PC-3 (cell line): ENCODE measurements at regions not wholly inside any gene's neighbourhood (a gene's known extent, or its start where the extent isn't known, plus 50 kb on each side); places are given as distances from the start of the nearest gene placed in this dataset.

ENCODE experiments used
- ATAC-seq: fragments of 200-7000 bp; cut with Tn5 transposase; 2 replicates; pipeline ENCODE4 v1.9.1; 2020; ENCODE audit warnings: mild to moderate bottlenecking, moderate library complexity
- BruUV-seq: library from RNA; stranded (reverse); fragments of 400-500 nt; replicated peaks from 2 replicates; lab custom pipeline; 2021; lab: Mats Ljungman, UMichigan
- CTCF ChIA-PET: fragments of 300-600 bp; sonication (Branson Sonifier 250); formaldehyde crosslinking; loops from one replicate; lab custom pipeline; 2022; ENCODE audit warnings: antibody characterized with exemption; lab: Charles Lee
- POLR2A ChIA-PET: fragments of 300-600 bp; sonication (Branson Sonifier 250); formaldehyde crosslinking; loops from one replicate; lab custom pipeline; 2022; ENCODE audit warnings: antibody characterized with exemption; ENCODE audit not compliant: unreplicated experiment; lab: Charles Lee
- DNase-seq: peaks from one replicate; pipeline ENCODE4 v3.0.0-alpha.2; 2015
- H2AFZ ChIP-seq: fragments of 300-600 bp; sonication (generic); 2 replicates; pipeline ENCODE4 v1.6.0; 2016; ENCODE audit warnings: antibody characterized with exemption, low read length
- H3F3A ChIP-seq: fragments of 300-600 bp; sonication (generic); one replicate; pipeline ENCODE4 v1.6.0; 2017; ENCODE audit warnings: antibody characterized with exemption, low read length, control low read depth, mild to moderate bottlenecking; ENCODE audit not compliant: unreplicated experiment
- H3K27ac ChIP-seq: fragments of 300-600 bp; sonication (generic); 2 replicates; pipeline ENCODE4 v1.5.1; 2016; ENCODE audit warnings: mild to moderate bottlenecking, low read length
- H3K27me3 ChIP-seq: fragments of 300-600 bp; sonication (generic); 2 replicates; pipeline ENCODE4 v1.6.1; 2016; ENCODE audit warnings: low read length, mixed read lengths
- H3K36me3 ChIP-seq: fragments of 300-600 bp; sonication (generic); 2 replicates; pipeline ENCODE4 v1.6.1; 2016; ENCODE audit warnings: low read depth, mixed run types, low read length, mixed read lengths
- H3K4me1 ChIP-seq: fragments of 300-600 bp; sonication (generic); 2 replicates; pipeline ENCODE4 v1.5.1; 2016; ENCODE audit warnings: low read length; ENCODE audit not compliant: insufficient read depth
- H3K4me2 ChIP-seq: fragments of 300-600 bp; sonication (generic); 2 replicates; pipeline ENCODE4 v1.6.0; 2016; ENCODE audit warnings: low read length
- H3K4me3 ChIP-seq: fragments of 300-600 bp; sonication (generic); 2 replicates; pipeline ENCODE4 v1.5.1; 2016; ENCODE audit warnings: mild to moderate bottlenecking, low read length, mixed read lengths
- H3K79me2 ChIP-seq: fragments of 300-600 bp; sonication (generic); 2 replicates; pipeline ENCODE4 v1.6.1; 2017; ENCODE audit warnings: low read length, mixed read lengths
- H3K9ac ChIP-seq: fragments of 300-600 bp; sonication (generic); 2 replicates; pipeline ENCODE4 v1.6.0; 2016; ENCODE audit warnings: mild to moderate bottlenecking, low read length
- H3K9me2 ChIP-seq: fragments of 300-600 bp; sonication (generic); replicated peaks from 2 replicates; pipeline ENCODE4 v1.6.1; 2016; ENCODE audit warnings: mixed run types, low read length, mixed read lengths
- H3K9me3 ChIP-seq: fragments of 300-600 bp; sonication (generic); 2 replicates; pipeline ENCODE4 v1.6.1; 2016; ENCODE audit warnings: low read length, mixed read lengths
- H4K20me1 ChIP-seq: fragments of 300-600 bp; sonication (generic); 2 replicates; pipeline ENCODE4 v1.6.1; 2016; ENCODE audit warnings: low read length, mixed read lengths
- EZH2 ChIP-seq: fragments of 300-600 bp; sonication (generic); IDR thresholded peaks from one replicate; pipeline ENCODE4 v1.6.1; 2017; ENCODE audit warnings: antibody characterized with exemption, mild to moderate bottlenecking, low read length; ENCODE audit not compliant: unreplicated experiment
- EZH2phosphoT487 ChIP-seq: fragments of 300-600 bp; sonication (generic); IDR thresholded peaks from 2 replicates; pipeline ENCODE4 v1.6.1; 2018; ENCODE audit warnings: mild to moderate bottlenecking, antibody characterized with exemption, low read length, borderline replicate concordance
- intact Hi-C: fragments of 100-400 bp; cut with micrococcal nuclease; formaldehyde crosslinking; loops from 2 replicates; pipeline ENCODE4 v1.9.0; 2023
- TF ChIP-seq, protein P1 (sequence below): fragments of 300-600 bp; sonication (generic); conservative IDR thresholded peaks from 2 replicates; pipeline ENCODE4 v1.5.1; 2017; ENCODE audit warnings: antibody characterized with exemption, low read depth, mild to moderate bottlenecking, low read length

GRCh38 chr3:164459521-164460151 lies 618.7 kb downstream of the SI start:
- TF ChIP-seq, protein P1, sequence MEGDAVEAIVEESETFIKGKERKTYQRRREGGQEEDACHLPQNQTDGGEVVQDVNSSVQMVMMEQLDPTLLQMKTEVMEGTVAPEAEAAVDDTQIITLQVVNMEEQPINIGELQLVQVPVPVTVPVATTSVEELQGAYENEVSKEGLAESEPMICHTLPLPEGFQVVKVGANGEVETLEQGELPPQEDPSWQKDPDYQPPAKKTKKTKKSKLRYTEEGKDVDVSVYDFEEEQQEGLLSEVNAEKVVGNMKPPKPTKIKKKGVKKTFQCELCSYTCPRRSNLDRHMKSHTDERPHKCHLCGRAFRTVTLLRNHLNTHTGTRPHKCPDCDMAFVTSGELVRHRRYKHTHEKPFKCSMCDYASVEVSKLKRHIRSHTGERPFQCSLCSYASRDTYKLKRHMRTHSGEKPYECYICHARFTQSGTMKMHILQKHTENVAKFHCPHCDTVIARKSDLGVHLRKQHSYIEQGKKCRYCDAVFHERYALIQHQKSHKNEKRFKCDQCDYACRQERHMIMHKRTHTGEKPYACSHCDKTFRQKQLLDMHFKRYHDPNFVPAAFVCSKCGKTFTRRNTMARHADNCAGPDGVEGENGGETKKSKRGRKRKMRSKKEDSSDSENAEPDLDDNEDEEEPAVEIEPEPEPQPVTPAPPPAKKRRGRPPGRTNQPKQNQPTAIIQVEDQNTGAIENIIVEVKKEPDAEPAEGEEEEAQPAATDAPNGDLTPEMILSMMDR = no peak
- no peak for TF ChIP-seq EZH2
- no peaks in the 10 kb centered on the region for H3K36me3 ChIP-seq
- no peak overlapping the region for H2AFZ ChIP-seq
- H3K79me2 ChIP-seq = no peaks in the 10 kb centered on the region
- H4K20me1 ChIP-seq = no peaks in the 10 kb centered on the region
- no peak overlapping the region for H3K27ac ChIP-seq
- no peak overlapping the region for H3K9ac ChIP-seq
- no peak overlapping the region for H3K4me3 ChIP-seq
- H3F3A ChIP-seq = no peaks in the 10 kb centered on the region
- H3K4me1 ChIP-seq = no peaks in the 10 kb centered on the region
- H3K9me3 ChIP-seq = peaks cover 10% of the 10 kb centered on the region; the same call in 1 of the 2 replicates
- DNase-seq (no peak), ATAC-seq (no peak)
- intact Hi-C loops = no loop called here
- H3K4me2 ChIP-seq = no peak overlapping the region
- no peaks in the 10 kb centered on the region for H3K27me3 ChIP-seq
- ChIA-PET CTCF (no interaction called here), POLR2A (no interaction called here)
- BruUV-seq = no TSS peak
- H3K9me2 ChIP-seq = no peaks in the 10 kb centered on the region

DNA sequence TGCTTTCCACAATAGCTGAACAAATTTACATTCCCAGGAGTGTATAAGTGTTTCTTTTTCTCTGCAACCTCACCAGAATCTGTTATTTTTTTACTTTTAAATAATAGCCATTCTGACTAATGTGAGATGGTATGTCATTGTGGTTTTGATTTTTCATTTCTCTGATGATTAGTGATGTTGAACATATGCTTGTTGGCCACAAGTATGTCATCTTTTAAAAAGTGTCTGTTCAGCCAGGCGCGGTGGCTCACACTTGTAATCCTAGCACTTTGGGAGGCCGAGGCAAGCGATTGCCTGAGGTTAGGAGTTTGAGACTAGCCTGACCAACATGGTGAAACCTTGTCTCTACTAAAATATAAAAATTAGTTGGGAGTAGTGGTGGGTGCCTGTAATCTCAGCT lies 619.3 kb downstream of the SI start:
- no peaks in the 10 kb centered on the region for H3K36me3 ChIP-seq

GRCh38 chr3:164453714-164454113 lies 624.6 kb downstream of the SI start:
- Histone ChIP-seq H3K27me3 (no peaks in the 10 kb centered on the region), H3K4me3 (no peak overlapping the region), H3K4me2 (no peak overlapping the region), H3K27ac (no peak overlapping the region), H3K4me1 (no peaks in the 10 kb centered on the region), H3K9me2 (no peaks in the 10 kb centered on the region), H2AFZ (no peak overlapping the region), H3K9me3 (0 out of 2 replicates have a peak, but pooled peaks cover 4% of the 10 kb centered on the region), H3K9ac (no peak overlapping the region), H3K79me2 (no peaks in the 10 kb centered on the region), H4K20me1 (no peaks in the 10 kb centered on the region), H3F3A (no peaks in the 10 kb centered on the region), H3K36me3 (no peaks in the 10 kb centered on the region)
- TF ChIP-seq EZH2 = no peak
- TF ChIP-seq EZH2phosphoT487 = no peak
- TF ChIP-seq, protein P1 = no peak
- ChIA-PET CTCF (interaction anchor here (0.6 kb wide), 1 partner anchor 53 kb away, joined by 3 read pairs; no protein-coding TSS in a partner anchor), POLR2A (no interaction called here)
- no TSS peak for BruUV-seq
- intact Hi-C loops = no loop called here
- ATAC-seq = no peak
- no peak for DNase-seq

More for the DNA sequence above, 619.3 kb downstream of the SI start:
- intact Hi-C loops = no loop called here
- Histone ChIP-seq H3K27ac (no peak overlapping the region), H3K79me2 (no peaks in the 10 kb centered on the region), H3K4me1 (no peaks in the 10 kb centered on the region), H3K9me3 (peaks cover 10% of the 10 kb centered on the region; the same call in 1 of the 2 replicates), H3K9me2 (no peaks in the 10 kb centered on the region), H3K27me3 (no peaks in the 10 kb centered on the region), H3F3A (no peaks in the 10 kb centered on the region), H3K4me2 (no peak overlapping the region), H3K4me3 (no peak overlapping the region), H2AFZ (no peak overlapping the region), H4K20me1 (no peaks in the 10 kb centered on the region), H3K9ac (no peak overlapping the region)
- TF ChIP-seq EZH2phosphoT487 (no peak), EZH2 (no peak)
- TF ChIP-seq, protein P1 = no peak
- ATAC-seq = peak; percentile 72
- ChIA-PET CTCF (no interaction called here), POLR2A (no interaction called here)
- no TSS peak for BruUV-seq
- DNase-seq = peak; percentile 45
